ENCODE measurements at regions not wholly inside any gene's neighbourhood (a gene's known extent, or its start where the extent isn't known, plus 50 kb on each side); places are given as distances from the start of the nearest gene placed in this dataset.

GRCh38 chr19:31096935-31097545 is 252.2 kb downstream of the TSHZ3 start:
- H3K27ac ChIP-seq (ENCODE audit: low read length), result no peak overlapping the region
- BruUV-seq (replicated peaks), result no TSS peak
- no peak overlapping the region for H3K4me3 ChIP-seq (ENCODE audit: low read depth in 2 of 2, low read length in 2 of 2)
- ChIA-PET POLR2A (no interaction called here), CTCF (no interaction called here)
- H3K27me3 ChIP-seq (ENCODE audit: control insufficient read depth, insufficient read depth, low read length), result no peaks in the 10 kb centered on the region
- ATAC-seq (no peak), DNase-seq (ENCODE audit: low read depth, low spot score) (no peak)
- H3K9me3 ChIP-seq (ENCODE audit: control insufficient read depth, insufficient read depth, low read depth, low read length), result no peaks in the 10 kb centered on the region
- no peaks in the 10 kb centered on the region for H3K36me3 ChIP-seq (ENCODE audit: control insufficient read depth, insufficient read depth, low read length)
- in situ Hi-C loops (cut with HindIII; ENCODE audit: low pct_unique_long_range_greater_than_20kb, low sequenced_read_pairs), result no loop called here
- intact Hi-C loops (cut with micrococcal nuclease; ENCODE audit: unreplicated experiment), result no loop called here
- TF ChIP-seq POLR2AphosphoS5 (IDR thresholded peaks at IDR 0.05; ENCODE audit: low read depth, low read length), result no peak
- no peaks in the 10 kb centered on the region for H3K4me1 ChIP-seq (ENCODE audit: control insufficient read depth, insufficient read depth, low read length)

DNA sequence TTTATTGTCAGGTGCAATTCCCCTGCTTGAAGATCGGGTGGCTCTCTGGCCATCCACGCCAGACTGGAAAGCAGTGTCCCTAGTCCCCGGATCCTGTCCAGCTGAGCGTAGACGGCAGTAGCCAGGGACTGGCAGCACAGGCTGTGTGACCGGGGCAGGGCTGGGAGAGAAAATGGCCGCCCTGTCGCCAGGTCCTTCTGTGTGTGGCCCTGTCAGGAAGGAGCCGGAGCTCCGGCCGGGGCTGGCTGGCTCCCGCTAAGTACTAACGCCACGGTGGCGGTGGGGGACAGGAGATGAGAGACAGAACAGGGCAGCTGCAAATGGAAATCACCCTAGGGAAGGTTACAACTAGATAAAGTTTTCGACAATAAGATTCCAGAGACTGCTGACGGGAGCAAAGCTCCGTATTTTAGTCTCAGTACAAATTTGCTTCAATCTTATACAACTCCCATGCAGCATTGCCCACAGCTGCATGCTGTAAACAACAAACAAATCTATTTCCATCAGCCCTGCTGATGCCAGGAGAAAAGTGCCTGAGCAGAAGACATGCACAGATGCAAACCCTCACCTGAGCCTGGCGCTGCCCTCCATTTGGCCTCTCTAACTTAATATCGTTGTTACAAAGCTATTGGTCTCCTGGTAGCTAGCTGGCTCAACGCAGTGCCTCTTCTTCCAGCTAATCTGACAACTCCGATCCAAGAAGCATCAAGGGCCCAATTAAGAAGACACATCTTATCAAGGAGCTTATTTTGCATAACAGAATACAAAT is 253.0 kb downstream of the TSHZ3 start:
- DNase-seq (ENCODE audit: low read depth, low spot score), result no peak
- no peak for ATAC-seq
- BruUV-seq (replicated peaks), result no TSS peak
- Histone ChIP-seq H3K9me3 (ENCODE audit: control insufficient read depth, insufficient read depth, low read depth, low read length) (no peaks in the 10 kb centered on the region), H3K36me3 (ENCODE audit: control insufficient read depth, insufficient read depth, low read length) (no peaks in the 10 kb centered on the region), H3K4me1 (ENCODE audit: control insufficient read depth, insufficient read depth, low read length) (no peaks in the 10 kb centered on the region), H3K27me3 (ENCODE audit: control insufficient read depth, insufficient read depth, low read length) (no peaks in the 10 kb centered on the region), H3K27ac (ENCODE audit: low read length) (no peak overlapping the region), H3K4me3 (ENCODE audit: low read depth in 2 of 2, low read length in 2 of 2) (no peak overlapping the region)
- intact Hi-C loops (cut with micrococcal nuclease; ENCODE audit: unreplicated experiment) (no loop called here), in situ Hi-C loops (cut with HindIII; ENCODE audit: low pct_unique_long_range_greater_than_20kb, low sequenced_read_pairs) (no loop called here)
- POLR2A ChIA-PET, result interaction anchor here (0.5 kb wide), 1 partner anchor 251 kb away, joined by 3 read pairs; no protein-coding TSS in a partner anchor
- TF ChIP-seq POLR2AphosphoS5 (IDR thresholded peaks at IDR 0.05; ENCODE audit: low read depth, low read length) (no peak), REST (IDR thresholded peaks at IDR 0.05; ENCODE audit: insufficient read depth in 1 of 2, low read depth in 2 of 2, low read length in 1 of 2) (no peak), SIN3A (IDR thresholded peaks at IDR 0.05; ENCODE audit: borderline replicate concordance, insufficient read depth, low read depth, low read length) (no peak), TCF7L2 (IDR thresholded peaks at IDR 0.05; ENCODE audit: low read depth, low read length) (no peak)
- TF ChIP-seq, protein P1, sequence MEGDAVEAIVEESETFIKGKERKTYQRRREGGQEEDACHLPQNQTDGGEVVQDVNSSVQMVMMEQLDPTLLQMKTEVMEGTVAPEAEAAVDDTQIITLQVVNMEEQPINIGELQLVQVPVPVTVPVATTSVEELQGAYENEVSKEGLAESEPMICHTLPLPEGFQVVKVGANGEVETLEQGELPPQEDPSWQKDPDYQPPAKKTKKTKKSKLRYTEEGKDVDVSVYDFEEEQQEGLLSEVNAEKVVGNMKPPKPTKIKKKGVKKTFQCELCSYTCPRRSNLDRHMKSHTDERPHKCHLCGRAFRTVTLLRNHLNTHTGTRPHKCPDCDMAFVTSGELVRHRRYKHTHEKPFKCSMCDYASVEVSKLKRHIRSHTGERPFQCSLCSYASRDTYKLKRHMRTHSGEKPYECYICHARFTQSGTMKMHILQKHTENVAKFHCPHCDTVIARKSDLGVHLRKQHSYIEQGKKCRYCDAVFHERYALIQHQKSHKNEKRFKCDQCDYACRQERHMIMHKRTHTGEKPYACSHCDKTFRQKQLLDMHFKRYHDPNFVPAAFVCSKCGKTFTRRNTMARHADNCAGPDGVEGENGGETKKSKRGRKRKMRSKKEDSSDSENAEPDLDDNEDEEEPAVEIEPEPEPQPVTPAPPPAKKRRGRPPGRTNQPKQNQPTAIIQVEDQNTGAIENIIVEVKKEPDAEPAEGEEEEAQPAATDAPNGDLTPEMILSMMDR (IDR thresholded peaks at IDR 0.05), result no peak
- CTCF ChIA-PET, result no interaction called here

All from Panc1 (cell line).